Activated naive CD4-positive, alpha-beta T cell treated with anti-CD3 and anti-CD28 coated beads, Interleukin-2, amount 50 U/mL, for 16 hours (primary cell): ENCODE measurements at regions not wholly inside any gene's neighbourhood (a gene's known extent, or its start where the extent isn't known, plus 50 kb on each side); places are given as distances from the start of the nearest gene placed in this dataset.
"Not testable (repeated sequence)": the region's sequence is repeated elsewhere in the genome, so short reads cannot be mapped to it uniquely, and the experiment has no call there.

Experiments
- DNase-seq: peaks from one replicate; pipeline ENCODE4 v3.0.0-alpha.2; 2020

GRCh38 chr11:134941936-134942600, 530.0 kb upstream of the B3GAT1 start:
- DNase-seq, result not testable (repeated sequence)

- no peak for DNase-seq
These were observed 529.3 kb upstream of the B3GAT1 start for GRCh38 chr11:134941326-134941725.

GRCh38 chr11:134940441-134941126, 528.5 kb upstream of the B3GAT1 start:
- no peak for DNase-seq

- DNase-seq, result no peak
These were observed 527.9 kb upstream of the B3GAT1 start for GRCh38 chr11:134939905-134940304.

GRCh38 chr11:134939031-134939430, 527.0 kb upstream of the B3GAT1 start:
- no peak for DNase-seq

- no peak for DNase-seq
These were observed 526.2 kb upstream of the B3GAT1 start for GRCh38 chr11:134938212-134938611.

GRCh38 chr11:134937193-134937592, 525.2 kb upstream of the B3GAT1 start:
- not testable (repeated sequence) for DNase-seq

GRCh38 chr11:134932761-134933160, 520.7 kb upstream of the B3GAT1 start:
- DNase-seq, result no peak

- DNase-seq, result no peak
These were observed 513.4 kb upstream of the B3GAT1 start for GRCh38 chr11:134925432-134925831.

GRCh38 chr11:134923441-134923840, 511.4 kb upstream of the B3GAT1 start:
- no peak for DNase-seq

- no peak for DNase-seq
These were observed 509.9 kb upstream of the B3GAT1 start for GRCh38 chr11:134921938-134922337.

- no peak for DNase-seq
These were observed 509.0 kb upstream of the B3GAT1 start for GRCh38 chr11:134920851-134921608.

- DNase-seq, result no peak
These were observed 504.6 kb upstream of the B3GAT1 start for GRCh38 chr11:134916421-134917213.

GRCh38 chr11:134915881-134916280, 503.8 kb upstream of the B3GAT1 start:
- no peak for DNase-seq

- DNase-seq, result no peak
These were observed 503.2 kb upstream of the B3GAT1 start for GRCh38 chr11:134915212-134915611.

GRCh38 chr11:134913999-134914590, 502.1 kb upstream of the B3GAT1 start:
- no peak for DNase-seq

GRCh38 chr11:134913391-134913790, 501.3 kb upstream of the B3GAT1 start:
- no peak for DNase-seq

- DNase-seq, result no peak
These were observed 499.6 kb upstream of the B3GAT1 start for GRCh38 chr11:134911514-134912180.

GRCh38 chr11:134908583-134908982, 496.5 kb upstream of the B3GAT1 start:
- DNase-seq, result no peak

GRCh38 chr11:134907636-134908035, 495.6 kb upstream of the B3GAT1 start:
- no peak for DNase-seq

GRCh38 chr11:134906356-134906955, 494.4 kb upstream of the B3GAT1 start:
- no peak for DNase-seq

GRCh38 chr11:134905928-134906327, 493.9 kb upstream of the B3GAT1 start:
- no peak for DNase-seq
